SK-N-SH (cell line): ENCODE measurements at regions not wholly inside any gene's neighbourhood (a gene's known extent, or its start where the extent isn't known, plus 50 kb on each side); places are given as distances from the start of the nearest gene placed in this dataset.

Source experiments
- CTCF ChIA-PET: fragments of 300-600, 350-600 bp; formaldehyde crosslinking; extraction: SDS; loops from one replicate; lab custom pipeline; 2021; lab: Yijun Ruan, JAX
- POLR2A ChIA-PET: fragments of 350-600 bp; sonication (Branson Sonifier 250); formaldehyde crosslinking; extraction: SDS; loops from one replicate; lab custom pipeline; 2020; ENCODE audit warnings: antibody characterized with exemption, inconsistent platforms; lab: Yijun Ruan, JAX
- DNase-seq: peaks from one replicate; pipeline ENCODE4 v3.0.0; 2012
- H2AFZ ChIP-seq: fragments of 200-600 bp; sonication (generic); 2 replicates; pipeline ENCODE4 v1.8.1; 2016; ENCODE audit warnings: antibody characterized with exemption, mild to moderate bottlenecking, low read depth
- H3F3A ChIP-seq: fragments of 200-600 bp; sonication (generic); replicated peaks from 2 replicates; pipeline ENCODE3; 2016; ENCODE audit warnings: antibody characterized with exemption, mild to moderate bottlenecking; ENCODE audit not compliant: insufficient read depth
- H3K27ac ChIP-seq, 2 experiments: fragments of 200-500 bp in 1 of 2; fragments of 200-600 bp in 1 of 2; sonication (Bioruptor generic) in 1 of 2; sonication (generic), shearing (Covaris generic) in 1 of 2; 2 replicates each; pipeline versions ENCODE4 v1.5.1 to v1.6.1; 2014 to 2016; ENCODE audit warnings: low read depth in 2 of 2, inconsistent platforms in 1 of 2, low read length in 1 of 2, mild to moderate bottlenecking in 1 of 2, mixed read lengths in 1 of 2
- H3K27me3 ChIP-seq: fragments of 200-600 bp; sonication (generic), shearing (Covaris generic); 2 replicates; pipeline ENCODE4 v1.6.1; 2016; ENCODE audit warnings: mixed run types; ENCODE audit not compliant: insufficient read depth
- H3K36me3 ChIP-seq, 2 experiments: fragments of 200-500 bp in 1 of 2; fragments of 200-600 bp in 1 of 2; sonication (Bioruptor generic) in 1 of 2; sonication (generic) in 1 of 2; replicated peaks in 1 of 2; 2 replicates each; pipeline versions ENCODE3 to v1.5.1; 2014 to 2016; ENCODE audit warnings: low read length in 1 of 2, mild to moderate bottlenecking in 1 of 2; ENCODE audit not compliant: insufficient read depth in 2 of 2, control insufficient read depth in 1 of 2
- H3K4me1 ChIP-seq, 2 experiments: fragments of 200-500 bp in 1 of 2; fragments of 200-600 bp in 1 of 2; sonication (Bioruptor generic) in 1 of 2; sonication (generic), shearing (Covaris generic) in 1 of 2; 2 replicates each; pipeline versions ENCODE4 v1.5.1 to v1.6.1; 2014 to 2016; ENCODE audit warnings: low read depth in 1 of 2, low read length in 1 of 2, mixed run types in 1 of 2; ENCODE audit not compliant: insufficient read depth in 2 of 2, control insufficient read depth in 1 of 2
- H3K4me2 ChIP-seq: fragments of 200-600 bp; sonication (generic), shearing (Covaris generic); 2 replicates; pipeline ENCODE4 v1.6.1; 2017; ENCODE audit warnings: mixed run types
- H3K4me3 ChIP-seq, 2 experiments: fragments of 200-500 bp in 1 of 2; fragments of 200-600 bp in 1 of 2; sonication (Bioruptor generic) in 1 of 2; sonication (generic), shearing (Covaris generic) in 1 of 2; 2 replicates each; pipeline versions ENCODE4 v1.5.1 to v1.8.1; 2014 to 2016; ENCODE audit warnings: low read depth in 2 of 2, inconsistent platforms in 1 of 2, low read length in 1 of 2, mild to moderate bottlenecking in 1 of 2, mixed read lengths in 1 of 2, moderate library complexity in 1 of 2
- H3K79me2 ChIP-seq: fragments of 200-600 bp; sonication (generic); 2 replicates; pipeline ENCODE4 v1.8.1; 2017; ENCODE audit warnings: mild to moderate bottlenecking; ENCODE audit not compliant: insufficient read depth
- H3K9ac ChIP-seq: fragments of 200-600 bp; sonication (generic); 2 replicates; pipeline ENCODE4 v1.6.1; 2017; ENCODE audit warnings: mixed run types
- H3K9me2 ChIP-seq: fragments of 200-600 bp; sonication (generic); 2 replicates; pipeline ENCODE4 v1.6.1; 2017; ENCODE audit warnings: mixed run types
- H3K9me3 ChIP-seq: fragments of 200-600 bp; sonication (generic); 2 replicates; pipeline ENCODE4 v1.6.1; 2017; ENCODE audit warnings: mixed run types, mild to moderate bottlenecking, moderate library complexity
- H4K20me1 ChIP-seq: fragments of 200-600 bp; sonication (generic); 2 replicates; pipeline ENCODE4 v1.6.1; 2017; ENCODE audit warnings: mild to moderate bottlenecking, mixed run types; ENCODE audit not compliant: insufficient read depth
- CHD2 ChIP-seq: fragments of 150-350 bp; IDR thresholded peaks from 2 replicates; pipeline ENCODE4 v1.6.1; 2018; ENCODE audit warnings: low read length; ENCODE audit not compliant: partially characterized antibody
- ELF1 ChIP-seq: IDR thresholded peaks from 2 replicates; pipeline ENCODE4 v1.4.0; 2012
- FOXM1 ChIP-seq: IDR thresholded peaks from 2 replicates; pipeline ENCODE4 v1.4.0; 2012; ENCODE audit warnings: low read depth, mild to moderate bottlenecking
- GABPA ChIP-seq: IDR thresholded peaks from 2 replicates; pipeline ENCODE4 v1.4.0; 2012; ENCODE audit warnings: low read depth, mild to moderate bottlenecking
- IRF3 ChIP-seq: fragments of 150-350 bp; IDR thresholded peaks from 2 replicates; pipeline ENCODE4 v1.6.1; 2016; ENCODE audit warnings: mild to moderate bottlenecking, low read depth, low read length
- MEF2A ChIP-seq: IDR thresholded peaks from 2 replicates; pipeline ENCODE4 v1.4.0; 2012; ENCODE audit warnings: low read depth, borderline replicate concordance
- PBX3 ChIP-seq: IDR thresholded peaks from 2 replicates; pipeline ENCODE4; 2012
- POLR2AphosphoS5 ChIP-seq: IDR thresholded peaks from 2 replicates; pipeline ENCODE4 v1.6.1; 2012; ENCODE audit warnings: low read depth, low read length
- REST ChIP-seq: IDR thresholded peaks from 2 replicates; pipeline ENCODE4 v1.6.1; 2012; ENCODE audit warnings: mild to moderate bottlenecking, low read depth, low read length, moderate library complexity
- SMC3 ChIP-seq: IDR thresholded peaks from 2 replicates; pipeline ENCODE4 v1.6.1; 2012; ENCODE audit warnings: low read depth, low read length, improper control_type of control experiment
- TAF1 ChIP-seq: IDR thresholded peaks from 2 replicates; pipeline ENCODE4 v1.6.1; 2012; ENCODE audit warnings: low read depth, mild to moderate bottlenecking, low read length, moderate library complexity, borderline replicate concordance
- USF1 ChIP-seq: IDR thresholded peaks from 2 replicates; pipeline ENCODE4 v1.4.0; 2012; ENCODE audit warnings: low read depth, borderline replicate concordance
- USF2 ChIP-seq: fragments of 150-350 bp; IDR thresholded peaks from 2 replicates; pipeline ENCODE4 v1.6.1; 2017; ENCODE audit warnings: antibody characterized with exemption, low read length, low read depth, borderline replicate concordance
- ZBTB33 ChIP-seq: IDR thresholded peaks from 2 replicates; pipeline ENCODE4 v1.4.0; 2012; ENCODE audit warnings: low read depth, borderline replicate concordance
- WGBS: methylation state at CpG from one replicate; pipeline ENCODE4 v1.1.6; 2017; ENCODE audit warnings: low lambda C conversion rate; 5-methylcytosine and 5-hydroxymethylcytosine counted together

- TF ChIP-seq REST: no peak
- TF ChIP-seq ELF1: no peak
Observed at GRCh38 chrX:42857766-42858165, 79.8 kb upstream of the PPP1R2C start (continued).

GRCh38 chrX:42869011-42869410 lies 91.0 kb upstream of the PPP1R2C start:
- no peaks in the 10 kb centered on the region for H3F3A ChIP-seq
- no peaks in the 10 kb centered on the region for H3K9me2 ChIP-seq
- no peak overlapping the region for H3K9ac ChIP-seq
- no peaks in the 10 kb centered on the region for H3K36me3 ChIP-seq
- H3K27ac ChIP-seq: no peak overlapping the region
- ChIA-PET CTCF (no interaction called here), POLR2A (no interaction called here)
- H2AFZ ChIP-seq: no peak overlapping the region
- DNase-seq: no peak
- H3K79me2 ChIP-seq: no peaks in the 10 kb centered on the region
- H3K4me1 ChIP-seq: no peaks in the 10 kb centered on the region
- H3K9me3 ChIP-seq: no peaks in the 10 kb centered on the region
- TF ChIP-seq REST: no peak
- no peak for TF ChIP-seq SMC3
- TF ChIP-seq GABPA: no peak
- no peak for TF ChIP-seq ZBTB33
- TF ChIP-seq PBX3: no peak
- TF ChIP-seq USF2: no peak
- TF ChIP-seq IRF3: no peak
- no peak for TF ChIP-seq FOXM1
- TF ChIP-seq USF1: no peak
- TF ChIP-seq TAF1: no peak
- no peak for TF ChIP-seq POLR2AphosphoS5
- no peak for TF ChIP-seq MEF2A
- no peak for TF ChIP-seq CHD2
- no peak overlapping the region for H3K4me2 ChIP-seq
- no peaks in the 10 kb centered on the region for H3K27me3 ChIP-seq
- no peaks in the 10 kb centered on the region for H4K20me1 ChIP-seq
- WGBS: 11% methylated on average over 3 of the region's 3 CpGs
- H3K4me3 ChIP-seq: no peak overlapping the region
